OCI-LY1 (cell line): ENCODE measurements at regions not wholly inside any gene's neighbourhood (a gene's known extent, or its start where the extent isn't known, plus 50 kb on each side); places are given as distances from the start of the nearest gene placed in this dataset.

Experiments
- H2AFZ ChIP-seq: fragments of 200-600 bp; sonication (generic), shearing (Covaris generic); 2 replicates; pipeline ENCODE4 v1.6.0; 2014; ENCODE audit warnings: antibody characterized with exemption, mild to moderate bottlenecking, low read length
- H3F3A ChIP-seq: fragments of 200-600 bp; sonication (generic), shearing (Covaris generic); 2 replicates; pipeline ENCODE4 v1.6.0; 2014; ENCODE audit warnings: mild to moderate bottlenecking, antibody characterized with exemption, low read length, moderate library complexity; ENCODE audit not compliant: insufficient read depth
- H3K27ac ChIP-seq: fragments of 200-600 bp; sonication (generic); 2 replicates; pipeline ENCODE4 v1.5.1; 2014; ENCODE audit warnings: low read length, mixed run types, mild to moderate bottlenecking, low read depth; ENCODE audit not compliant: poor library complexity, severe bottlenecking
- H3K27me3 ChIP-seq: fragments of 200-600 bp; sonication (generic); 2 replicates; pipeline ENCODE4 v1.6.0; 2014; ENCODE audit warnings: antibody characterized with exemption, mild to moderate bottlenecking, low read length, moderate library complexity; ENCODE audit not compliant: insufficient read depth
- H3K36me3 ChIP-seq: fragments of 200-600 bp; sonication (generic); 2 replicates; pipeline ENCODE4 v1.6.1; 2014; ENCODE audit warnings: mild to moderate bottlenecking, antibody characterized with exemption, low read length, moderate library complexity, mixed read lengths; ENCODE audit not compliant: insufficient read depth
- H3K4me1 ChIP-seq: fragments of 200-600 bp; sonication (generic); 2 replicates; pipeline ENCODE4 v1.5.1; 2014; ENCODE audit warnings: mild to moderate bottlenecking, low read length, moderate library complexity; ENCODE audit not compliant: insufficient read depth, severe bottlenecking
- H3K4me2 ChIP-seq: fragments of 200-600 bp; sonication (generic), shearing (Covaris generic); 2 replicates; pipeline ENCODE4 v1.6.1; 2014; ENCODE audit warnings: low read length
- H3K4me3 ChIP-seq: fragments of 200-600 bp; sonication (generic); 2 replicates; pipeline ENCODE4 v1.5.1; 2014; ENCODE audit warnings: low read length, low read depth, mild to moderate bottlenecking, mixed read lengths; ENCODE audit not compliant: poor library complexity, severe bottlenecking
- H3K79me2 ChIP-seq: fragments of 200-600 bp; shearing (Covaris generic); 2 replicates; pipeline ENCODE4 v1.6.1; 2016; ENCODE audit warnings: mixed run types, low read length, mixed read lengths; ENCODE audit not compliant: insufficient read depth
- H3K9ac ChIP-seq: fragments of 200-600 bp; sonication (generic), shearing (Covaris generic); 2 replicates; pipeline ENCODE4 v1.6.1; 2014; ENCODE audit warnings: mild to moderate bottlenecking, low read length, mixed read lengths
- H3K9me2 ChIP-seq: fragments of 200-600 bp; sonication (generic), shearing (Covaris generic); 2 replicates; pipeline ENCODE4 v1.6.1; 2014; ENCODE audit warnings: low read depth, mild to moderate bottlenecking, low read length, mixed read lengths
- H3K9me3 ChIP-seq: fragments of 200-600 bp; shearing (Covaris generic); 2 replicates; pipeline ENCODE4 v1.6.1; 2014; ENCODE audit warnings: low read length, mixed read lengths
- H4K20me1 ChIP-seq: fragments of 200-600 bp; sonication (generic), shearing (Covaris generic); 2 replicates; pipeline ENCODE4 v1.6.0; 2016; ENCODE audit warnings: mild to moderate bottlenecking, low read length; ENCODE audit not compliant: insufficient read depth
- CTCF ChIP-seq: fragments of 200-600 bp; sonication (generic), shearing (Covaris generic); IDR thresholded peaks from 2 replicates; pipeline ENCODE4 v1.5.1; 2017; ENCODE audit warnings: mild to moderate bottlenecking, antibody characterized with exemption, low read length, moderate library complexity, mixed read lengths
- EZH2 ChIP-seq: fragments of 200-600 bp; sonication (generic), shearing (Covaris generic); IDR thresholded peaks from 2 replicates; pipeline ENCODE4 v1.8.0; 2017; ENCODE audit warnings: borderline replicate concordance, mixed run types, mild to moderate bottlenecking, antibody characterized with exemption, low read length, moderate library complexity, mixed read lengths

GRCh38 chr2:142280831-142281230, 150.0 kb upstream of the LRP1B start:
- no peaks in the 10 kb centered on the region for H4K20me1 ChIP-seq
- H3K4me1 ChIP-seq, result no peaks in the 10 kb centered on the region
- no peak overlapping the region for H3K9ac ChIP-seq
- no peak overlapping the region for H2AFZ ChIP-seq
- H3K4me3 ChIP-seq, result no peak overlapping the region
- H3K27me3 ChIP-seq, result no peaks in the 10 kb centered on the region
- H3K9me3 ChIP-seq, result no peaks in the 10 kb centered on the region
- TF ChIP-seq EZH2 (no peak), CTCF (no peak)
- 0 out of 2 replicates have a peak, but pooled peaks cover 1% of the 10 kb centered on the region for H3F3A ChIP-seq
- no peaks in the 10 kb centered on the region for H3K79me2 ChIP-seq
- no peak overlapping the region for H3K4me2 ChIP-seq
- H3K36me3 ChIP-seq, result no peaks in the 10 kb centered on the region
- H3K9me2 ChIP-seq, result no peaks in the 10 kb centered on the region
- no peak overlapping the region for H3K27ac ChIP-seq

- Histone ChIP-seq H3K4me2 (no peak overlapping the region), H3K9me2 (no peaks in the 10 kb centered on the region), H3K4me3 (no peak overlapping the region), H3K9me3 (no peaks in the 10 kb centered on the region), H3K79me2 (no peaks in the 10 kb centered on the region), H3F3A (no peaks in the 10 kb centered on the region), H2AFZ (no peak overlapping the region), H3K36me3 (no peaks in the 10 kb centered on the region), H3K27me3 (no peaks in the 10 kb centered on the region), H3K9ac (no peak overlapping the region), H3K27ac (no peak overlapping the region), H4K20me1 (no peaks in the 10 kb centered on the region), H3K4me1 (no peaks in the 10 kb centered on the region)
- TF ChIP-seq EZH2 (no peak), CTCF (no peak)
These were observed 140.2 kb upstream of the LRP1B start for GRCh38 chr2:142270990-142271389.

DNA sequence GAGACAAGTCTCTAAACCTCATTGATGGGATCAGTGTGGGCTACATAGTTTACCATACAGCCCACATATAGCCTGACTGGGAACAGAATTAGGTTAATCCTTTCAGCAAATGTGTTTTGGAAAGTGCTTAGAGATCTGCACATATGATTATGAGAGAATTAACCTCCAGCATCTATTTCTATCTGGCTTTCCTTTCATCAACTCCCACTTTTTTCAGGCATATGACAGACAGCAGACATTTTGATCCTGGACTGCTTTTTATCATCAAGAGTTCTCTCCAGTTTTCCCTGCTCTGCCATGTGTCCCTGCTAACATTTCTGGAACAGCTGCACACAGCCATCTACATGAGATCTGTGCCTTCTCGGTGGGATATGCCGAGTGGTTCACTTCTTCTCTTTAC, 139.5 kb upstream of the LRP1B start:
- Histone ChIP-seq H3K9me2 (no peaks in the 10 kb centered on the region), H3K9me3 (no peaks in the 10 kb centered on the region), H3K4me2 (no peak overlapping the region), H2AFZ (no peak overlapping the region), H3K36me3 (no peaks in the 10 kb centered on the region), H3K79me2 (no peaks in the 10 kb centered on the region), H4K20me1 (no peaks in the 10 kb centered on the region), H3K4me3 (no peak overlapping the region), H3F3A (no peaks in the 10 kb centered on the region), H3K9ac (no peak overlapping the region), H3K4me1 (no peaks in the 10 kb centered on the region), H3K27me3 (no peaks in the 10 kb centered on the region), H3K27ac (no peak overlapping the region)
- TF ChIP-seq EZH2 (no peak), CTCF (no peak)
